GM06990 (cell line): ENCODE measurements at regions not wholly inside any gene's neighbourhood (a gene's known extent, or its start where the extent isn't known, plus 50 kb on each side); places are given as distances from the start of the nearest gene placed in this dataset.

ENCODE experiments used
- DNase-seq: peaks from one replicate; pipeline ENCODE4 v3.0.0-alpha.2; 2011; ENCODE audit not compliant: insufficient read length; ENCODE audit errors: extremely low read depth
- H3K27me3 ChIP-seq: replicated peaks from 2 replicates; pipeline ENCODE4 v1.6.0; 2011; ENCODE audit warnings: low read length; ENCODE audit not compliant: control insufficient read depth, insufficient read depth
- H3K36me3 ChIP-seq: 2 replicates; pipeline ENCODE4 v1.5.1; 2011; ENCODE audit warnings: low read length; ENCODE audit not compliant: control insufficient read depth, insufficient read depth
- H3K4me3 ChIP-seq: replicated peaks from 2 replicates; pipeline ENCODE4 v1.5.1; 2011; ENCODE audit warnings: low read depth, mild to moderate bottlenecking, control low read depth, low read length
- CTCF ChIP-seq: IDR thresholded peaks from 2 replicates; pipeline ENCODE4 v1.5.1; 2011; ENCODE audit warnings: low read length, control low read depth, mild to moderate bottlenecking, inconsistent platforms; ENCODE audit not compliant: insufficient read depth, poor library complexity, severe bottlenecking

- H3K36me3 ChIP-seq: no peaks in the 10 kb centered on the region
- TF ChIP-seq CTCF: no peak
- H3K4me3 ChIP-seq: no peak overlapping the region
- H3K27me3 ChIP-seq: no peaks in the 10 kb centered on the region; the same call in 1 of the 2 replicates
- DNase-seq: no peak
Measured at GRCh38 chr7:155997431-155998327, 185.4 kb upstream of the SHH start.

GRCh38 chr7:155996718-155997280 lies 184.5 kb upstream of the SHH start:
- no peak for DNase-seq
- no peak for TF ChIP-seq CTCF
- H3K4me3 ChIP-seq: no peak overlapping the region
- H3K27me3 ChIP-seq: no peaks in the 10 kb centered on the region; the same call in 1 of the 2 replicates
- no peaks in the 10 kb centered on the region for H3K36me3 ChIP-seq

GRCh38 chr7:155995183-155995612 lies 182.9 kb upstream of the SHH start:
- Histone ChIP-seq H3K27me3 (no peaks in the 10 kb centered on the region; the same call in 1 of the 2 replicates), H3K36me3 (no peaks in the 10 kb centered on the region), H3K4me3 (no peak overlapping the region)
- no peak for DNase-seq
- no peak for TF ChIP-seq CTCF

- DNase-seq: no peak
- no peaks in the 10 kb centered on the region; the same call in 1 of the 2 replicates for H3K27me3 ChIP-seq
- no peak overlapping the region for H3K4me3 ChIP-seq
- no peaks in the 10 kb centered on the region for H3K36me3 ChIP-seq
- no peak for TF ChIP-seq CTCF
Measured at GRCh38 chr7:155994279-155994811, 182.1 kb upstream of the SHH start.

GRCh38 chr7:155993420-155994278 lies 181.4 kb upstream of the SHH start:
- no peak for DNase-seq
- no peak for TF ChIP-seq CTCF
- no peaks in the 10 kb centered on the region; the same call in 1 of the 2 replicates for H3K27me3 ChIP-seq

More at GRCh38 chr7:155993420-155994278, 181.4 kb upstream of the SHH start:
- H3K36me3 ChIP-seq: no peaks in the 10 kb centered on the region
- H3K4me3 ChIP-seq: no peak overlapping the region
